22Rv1 (cell line): ENCODE measurements at regions not wholly inside any gene's neighbourhood (a gene's known extent, or its start where the extent isn't known, plus 50 kb on each side); places are given as distances from the start of the nearest gene placed in this dataset.

Source experiments
- H3K27ac ChIP-seq: fragments of 450-650 bp; 2 replicates; pipeline ENCODE4 v1.5.1; 2017
- ZFX ChIP-seq: fragments of 450-650 bp; IDR thresholded peaks from 2 replicates; pipeline ENCODE4 v1.6.1; 2017; ENCODE audit warnings: antibody characterized with exemption, borderline replicate concordance
- TF ChIP-seq, protein P1 (sequence below): fragments of 450-650 bp; IDR thresholded peaks from 2 replicates; pipeline ENCODE4 v1.5.1; 2017; ENCODE audit warnings: mild to moderate bottlenecking

DNA sequence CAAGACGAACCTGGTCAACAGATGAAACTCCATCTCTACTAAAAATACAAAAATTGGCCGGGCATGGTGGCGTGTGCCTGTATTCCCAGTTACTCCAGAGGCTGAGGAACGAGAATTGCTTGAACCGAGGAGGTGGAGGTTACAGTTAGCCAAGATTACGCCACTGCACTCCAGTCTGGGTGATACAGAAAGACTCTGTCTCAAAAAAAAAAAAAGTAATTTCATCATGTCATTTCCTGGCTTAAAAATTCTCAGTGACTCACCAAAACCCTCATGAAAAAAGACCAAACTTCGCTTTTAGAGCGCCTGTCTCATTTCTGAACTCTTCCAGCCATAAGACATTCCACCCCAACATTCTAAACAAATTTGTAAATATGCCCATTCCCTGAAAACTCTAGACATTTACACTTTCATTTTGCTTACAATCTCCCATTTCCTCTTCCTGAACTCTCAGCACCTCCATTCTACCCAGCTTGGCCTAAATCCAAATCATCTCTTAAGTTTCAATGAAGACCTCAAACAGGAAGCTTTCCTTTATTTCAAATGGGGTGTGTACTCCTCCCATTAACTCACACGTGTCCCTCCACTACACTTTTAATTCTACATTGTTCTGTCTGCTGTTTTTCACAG is 50.5 kb upstream of the PRRC2C start:
- TF ChIP-seq, protein P1, sequence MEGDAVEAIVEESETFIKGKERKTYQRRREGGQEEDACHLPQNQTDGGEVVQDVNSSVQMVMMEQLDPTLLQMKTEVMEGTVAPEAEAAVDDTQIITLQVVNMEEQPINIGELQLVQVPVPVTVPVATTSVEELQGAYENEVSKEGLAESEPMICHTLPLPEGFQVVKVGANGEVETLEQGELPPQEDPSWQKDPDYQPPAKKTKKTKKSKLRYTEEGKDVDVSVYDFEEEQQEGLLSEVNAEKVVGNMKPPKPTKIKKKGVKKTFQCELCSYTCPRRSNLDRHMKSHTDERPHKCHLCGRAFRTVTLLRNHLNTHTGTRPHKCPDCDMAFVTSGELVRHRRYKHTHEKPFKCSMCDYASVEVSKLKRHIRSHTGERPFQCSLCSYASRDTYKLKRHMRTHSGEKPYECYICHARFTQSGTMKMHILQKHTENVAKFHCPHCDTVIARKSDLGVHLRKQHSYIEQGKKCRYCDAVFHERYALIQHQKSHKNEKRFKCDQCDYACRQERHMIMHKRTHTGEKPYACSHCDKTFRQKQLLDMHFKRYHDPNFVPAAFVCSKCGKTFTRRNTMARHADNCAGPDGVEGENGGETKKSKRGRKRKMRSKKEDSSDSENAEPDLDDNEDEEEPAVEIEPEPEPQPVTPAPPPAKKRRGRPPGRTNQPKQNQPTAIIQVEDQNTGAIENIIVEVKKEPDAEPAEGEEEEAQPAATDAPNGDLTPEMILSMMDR: no peak
- no peak for TF ChIP-seq ZFX

More for the DNA sequence above, 50.5 kb upstream of the PRRC2C start:
- no peak overlapping the region for H3K27ac ChIP-seq
